Osteocyte (in vitro differentiated cells): ENCODE measurements at regions not wholly inside any gene's neighbourhood (a gene's known extent, or its start where the extent isn't known, plus 50 kb on each side); places are given as distances from the start of the nearest gene placed in this dataset.

ENCODE experiments used
- DNase-seq: peaks from one replicate; pipeline ENCODE4 v3.0.0; 2021; ENCODE audit warnings: mixed read lengths; ENCODE audit not compliant: unreplicated experiment; ENCODE audit errors: extremely low spot score
- H3K27ac Mint-ChIP-seq: one replicate; pipeline ENCODE4 v1.8.0; 2021; ENCODE audit warnings: mild to moderate bottlenecking, mixed read lengths; ENCODE audit not compliant: unreplicated experiment
- H3K27me3 Mint-ChIP-seq: one replicate; pipeline ENCODE4 v1.8.0; 2021; ENCODE audit warnings: mixed read lengths; ENCODE audit not compliant: unreplicated experiment
- H3K36me3 Mint-ChIP-seq: one replicate; pipeline ENCODE4 v1.8.0; 2021; ENCODE audit warnings: mixed read lengths; ENCODE audit not compliant: unreplicated experiment
- H3K4me1 Mint-ChIP-seq: one replicate; pipeline ENCODE4 v1.8.0; 2021; ENCODE audit warnings: mixed read lengths; ENCODE audit not compliant: unreplicated experiment
- H3K4me3 Mint-ChIP-seq: one replicate; pipeline ENCODE4 v1.8.0; 2021; ENCODE audit warnings: mild to moderate bottlenecking, moderate library complexity, mixed read lengths; ENCODE audit not compliant: unreplicated experiment
- H3K9me3 Mint-ChIP-seq: one replicate; pipeline ENCODE4 v1.8.0; 2021; ENCODE audit warnings: mixed read lengths; ENCODE audit not compliant: unreplicated experiment
- TF ChIP-seq, protein P1 (sequence below): fragments of 200-600 bp; sonication (generic); IDR thresholded peaks from 2 replicates; pipeline ENCODE4 v1.5.0; 2021; ENCODE audit warnings: antibody characterized with exemption, mild to moderate bottlenecking, moderate library complexity

DNA sequence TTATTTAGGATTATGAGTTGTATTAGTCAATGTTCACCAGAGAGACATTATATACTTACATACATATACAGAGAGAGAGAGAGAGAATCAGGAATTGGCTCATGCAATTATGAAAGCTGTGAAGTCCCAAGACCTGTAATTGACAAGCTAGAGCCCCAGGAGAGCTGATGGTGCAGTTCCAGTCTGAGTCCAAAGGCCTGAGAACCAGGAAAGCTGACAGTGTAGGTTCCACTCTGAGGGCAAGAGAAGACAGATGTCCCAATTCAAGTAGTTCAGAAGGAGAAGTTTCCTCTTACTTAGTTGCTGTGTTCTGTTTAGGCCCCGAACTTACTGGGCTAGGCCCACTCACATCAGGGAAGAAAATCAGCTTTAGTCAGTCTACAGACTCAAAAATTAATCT, 76.4 kb upstream of the FICD start:
- DNase-seq = no peak
- no peaks in the 10 kb centered on the region for H3K9me3 Mint-ChIP-seq
- H3K36me3 Mint-ChIP-seq = no peaks in the 10 kb centered on the region
- TF ChIP-seq, protein P1, sequence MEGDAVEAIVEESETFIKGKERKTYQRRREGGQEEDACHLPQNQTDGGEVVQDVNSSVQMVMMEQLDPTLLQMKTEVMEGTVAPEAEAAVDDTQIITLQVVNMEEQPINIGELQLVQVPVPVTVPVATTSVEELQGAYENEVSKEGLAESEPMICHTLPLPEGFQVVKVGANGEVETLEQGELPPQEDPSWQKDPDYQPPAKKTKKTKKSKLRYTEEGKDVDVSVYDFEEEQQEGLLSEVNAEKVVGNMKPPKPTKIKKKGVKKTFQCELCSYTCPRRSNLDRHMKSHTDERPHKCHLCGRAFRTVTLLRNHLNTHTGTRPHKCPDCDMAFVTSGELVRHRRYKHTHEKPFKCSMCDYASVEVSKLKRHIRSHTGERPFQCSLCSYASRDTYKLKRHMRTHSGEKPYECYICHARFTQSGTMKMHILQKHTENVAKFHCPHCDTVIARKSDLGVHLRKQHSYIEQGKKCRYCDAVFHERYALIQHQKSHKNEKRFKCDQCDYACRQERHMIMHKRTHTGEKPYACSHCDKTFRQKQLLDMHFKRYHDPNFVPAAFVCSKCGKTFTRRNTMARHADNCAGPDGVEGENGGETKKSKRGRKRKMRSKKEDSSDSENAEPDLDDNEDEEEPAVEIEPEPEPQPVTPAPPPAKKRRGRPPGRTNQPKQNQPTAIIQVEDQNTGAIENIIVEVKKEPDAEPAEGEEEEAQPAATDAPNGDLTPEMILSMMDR = no peak
- no peak overlapping the region for H3K27ac Mint-ChIP-seq
- no peak overlapping the region for H3K4me3 Mint-ChIP-seq
- peaks cover 12% of the 10 kb centered on the region for H3K27me3 Mint-ChIP-seq
- H3K4me1 Mint-ChIP-seq = peaks cover 10% of the 10 kb centered on the region

DNA sequence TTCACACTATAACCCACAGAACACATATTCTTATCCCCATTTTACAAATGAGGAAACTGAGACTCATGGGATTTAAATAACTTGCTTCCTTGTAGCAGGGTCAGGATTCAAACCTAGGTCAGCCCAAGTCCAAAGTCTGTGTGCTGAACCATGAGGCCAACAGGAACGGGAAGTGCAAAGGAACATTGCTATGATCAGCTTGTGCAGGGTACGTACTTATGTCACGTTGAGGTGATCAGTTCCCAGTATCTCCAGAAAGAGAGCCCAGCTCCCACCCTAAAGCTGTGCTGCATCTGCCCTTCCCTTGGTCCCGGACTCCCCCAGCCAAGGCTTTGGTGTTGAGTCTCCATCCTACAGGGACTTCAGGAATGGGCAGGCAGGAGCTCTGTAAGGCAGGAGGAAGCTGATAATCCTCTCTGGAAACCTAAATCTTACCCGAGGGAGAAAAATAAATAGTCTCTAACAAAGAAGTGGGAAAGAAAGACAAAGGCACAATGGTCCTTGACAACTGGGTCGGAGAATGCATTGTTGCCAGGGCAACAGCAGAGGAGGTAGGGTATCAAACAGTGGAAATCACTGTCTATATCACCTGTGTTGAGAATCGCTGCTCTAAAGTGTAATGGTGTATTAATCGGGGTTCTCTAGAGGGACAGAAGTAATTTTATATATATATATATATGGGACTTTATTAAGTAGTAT, 82.5 kb upstream of the FICD start:
- H3K36me3 Mint-ChIP-seq = no peaks in the 10 kb centered on the region
- peaks cover 13% of the 10 kb centered on the region for H3K27me3 Mint-ChIP-seq
- H3K4me3 Mint-ChIP-seq = no peak overlapping the region
- no peak overlapping the region for H3K27ac Mint-ChIP-seq
- no peak for DNase-seq
- no peaks in the 10 kb centered on the region for H3K4me1 Mint-ChIP-seq
- TF ChIP-seq, protein P1 = no peak
- no peaks in the 10 kb centered on the region for H3K9me3 Mint-ChIP-seq

DNA sequence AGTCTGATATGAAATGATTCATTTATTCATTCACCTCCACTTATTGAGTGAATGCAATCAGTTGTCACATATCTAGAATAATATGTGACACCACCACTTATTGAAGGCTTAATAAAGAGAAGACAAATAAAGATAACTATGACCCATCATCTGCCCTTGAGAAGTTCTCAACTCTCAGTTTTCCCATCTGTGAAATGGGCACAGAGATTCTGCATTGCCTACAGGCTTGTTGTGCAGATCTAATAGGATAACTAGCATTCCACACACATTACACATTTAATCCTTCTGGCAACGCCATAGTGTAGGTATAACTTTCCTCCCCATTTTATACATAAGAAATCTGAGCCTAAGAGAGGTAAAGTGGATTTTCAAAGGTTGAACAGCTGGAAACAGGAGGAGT, 84.2 kb upstream of the FICD start:
- H3K9me3 Mint-ChIP-seq = no peaks in the 10 kb centered on the region
- H3K27me3 Mint-ChIP-seq = peaks cover 12% of the 10 kb centered on the region
- H3K4me3 Mint-ChIP-seq = no peak overlapping the region
- TF ChIP-seq, protein P1 = no peak
- H3K36me3 Mint-ChIP-seq = no peaks in the 10 kb centered on the region
- H3K4me1 Mint-ChIP-seq = no peaks in the 10 kb centered on the region
- H3K27ac Mint-ChIP-seq = no peak overlapping the region
- DNase-seq = no peak

DNA sequence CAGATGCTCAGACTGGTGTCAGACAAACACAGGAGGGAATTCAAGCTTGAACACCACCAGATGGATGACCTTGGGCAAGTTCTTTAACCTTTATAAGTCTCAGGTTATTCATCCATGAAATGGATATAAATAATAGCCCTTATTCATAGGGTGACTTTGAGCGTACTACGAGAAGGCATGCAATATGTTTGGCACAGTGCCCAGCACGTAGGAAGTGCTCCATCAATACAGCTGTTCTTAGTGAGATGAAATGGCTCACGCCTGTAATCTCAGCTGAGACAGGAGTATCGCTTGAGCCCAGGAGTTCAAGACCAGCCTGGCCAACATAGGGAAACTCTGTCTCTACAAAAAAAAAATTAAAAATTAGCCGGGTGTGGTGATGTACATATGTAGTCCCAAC, 84.8 kb upstream of the FICD start:
- Mint-ChIP-seq H3K9me3 (no peaks in the 10 kb centered on the region), H3K27ac (no peak overlapping the region), H3K36me3 (no peaks in the 10 kb centered on the region), H3K4me1 (peaks cover 4% of the 10 kb centered on the region), H3K4me3 (no peak overlapping the region), H3K27me3 (peaks cover 14% of the 10 kb centered on the region)
- TF ChIP-seq, protein P1 = no peak
- no peak for DNase-seq

DNA sequence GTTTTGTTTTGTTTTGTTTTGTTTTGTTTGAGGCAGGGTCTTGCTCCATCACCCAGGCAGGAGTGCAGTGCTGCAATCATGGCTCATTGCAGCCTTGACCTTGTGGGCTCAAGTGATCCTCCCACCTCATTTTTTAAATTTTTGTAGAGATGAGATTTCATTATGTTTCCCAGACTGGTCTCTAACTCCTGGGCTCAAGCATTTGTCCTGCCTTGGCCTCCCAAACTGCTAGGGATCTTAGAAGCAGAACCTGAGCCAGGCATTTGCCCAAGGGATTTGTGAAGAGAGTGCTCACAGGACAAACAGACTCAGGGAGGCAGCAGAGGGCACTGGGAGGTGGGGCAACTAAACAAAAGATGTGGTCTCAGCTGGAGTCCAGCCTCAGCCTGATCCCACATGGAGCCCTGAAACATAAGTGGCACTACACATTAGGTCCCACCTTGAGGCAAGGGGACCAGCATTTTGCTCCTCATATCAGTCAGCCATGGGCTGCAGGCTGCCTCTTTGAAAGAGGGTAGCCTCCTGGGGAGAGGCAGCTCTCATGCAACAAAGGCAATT, 86.2 kb upstream of the CMKLR1 start:
- DNase-seq = no peak
- H3K9me3 Mint-ChIP-seq = peaks cover 6% of the 10 kb centered on the region
- peaks cover 9% of the 10 kb centered on the region for H3K27me3 Mint-ChIP-seq
- TF ChIP-seq, protein P1 = no peak
- no peak overlapping the region for H3K27ac Mint-ChIP-seq
- no peaks in the 10 kb centered on the region for H3K36me3 Mint-ChIP-seq
- no peak overlapping the region for H3K4me3 Mint-ChIP-seq
- peaks cover 9% of the 10 kb centered on the region for H3K4me1 Mint-ChIP-seq
